Calu3 (cell line): ENCODE measurements at regions not wholly inside any gene's neighbourhood (a gene's known extent, or its start where the extent isn't known, plus 50 kb on each side); places are given as distances from the start of the nearest gene placed in this dataset.
"Not testable (repeated sequence)": the region's sequence is repeated elsewhere in the genome, so short reads cannot be mapped to it uniquely, and the experiment has no call there.

Source experiments
- BruUV-seq: library from RNA; stranded (reverse); fragments of 400-500 nt; replicated peaks from 2 replicates; lab custom pipeline; 2021; lab: Mats Ljungman, UMichigan
- CTCF ChIA-PET: fragments of 300-600 bp; sonication (Branson Sonifier 250); formaldehyde crosslinking; loops from one replicate; lab custom pipeline; 2022; ENCODE audit warnings: antibody characterized with exemption; lab: Charles Lee
- DNase-seq: peaks from one replicate; pipeline ENCODE4 v3.0.0; 2022
- H3K27ac Mint-ChIP-seq: one replicate; pipeline ENCODE4 v1.8.0; 2022; ENCODE audit warnings: mixed read lengths; ENCODE audit not compliant: unreplicated experiment
- H3K27me3 Mint-ChIP-seq: one replicate; pipeline ENCODE4 v1.8.0; 2022; ENCODE audit warnings: mixed read lengths; ENCODE audit not compliant: unreplicated experiment
- H3K36me3 Mint-ChIP-seq: one replicate; pipeline ENCODE4 v1.8.0; 2022; ENCODE audit warnings: mild to moderate bottlenecking, moderate library complexity, mixed read lengths; ENCODE audit not compliant: insufficient read depth, unreplicated experiment
- H3K4me1 Mint-ChIP-seq: one replicate; pipeline ENCODE4 v1.8.0; 2022; ENCODE audit warnings: mild to moderate bottlenecking, low read depth, mixed read lengths; ENCODE audit not compliant: unreplicated experiment
- H3K4me3 Mint-ChIP-seq: one replicate; pipeline ENCODE4 v1.8.0; 2022; ENCODE audit warnings: mild to moderate bottlenecking, low read depth, moderate library complexity, mixed read lengths; ENCODE audit not compliant: unreplicated experiment
- H3K9me3 Mint-ChIP-seq: one replicate; pipeline ENCODE4 v1.8.0; 2022; ENCODE audit warnings: low read depth, mixed read lengths; ENCODE audit not compliant: unreplicated experiment
- intact Hi-C: fragments of 100-400 bp; cut with micrococcal nuclease; formaldehyde crosslinking; loops from one replicate; pipeline ENCODE4 v1.10.0; 2022; ENCODE audit not compliant: unreplicated experiment
- TF ChIP-seq, protein P1 (sequence below): fragments of 200-600 bp; IDR thresholded peaks from one replicate; pipeline ENCODE4 v1.8.0; 2022; ENCODE audit warnings: antibody characterized with exemption; ENCODE audit not compliant: unreplicated experiment

DNA sequence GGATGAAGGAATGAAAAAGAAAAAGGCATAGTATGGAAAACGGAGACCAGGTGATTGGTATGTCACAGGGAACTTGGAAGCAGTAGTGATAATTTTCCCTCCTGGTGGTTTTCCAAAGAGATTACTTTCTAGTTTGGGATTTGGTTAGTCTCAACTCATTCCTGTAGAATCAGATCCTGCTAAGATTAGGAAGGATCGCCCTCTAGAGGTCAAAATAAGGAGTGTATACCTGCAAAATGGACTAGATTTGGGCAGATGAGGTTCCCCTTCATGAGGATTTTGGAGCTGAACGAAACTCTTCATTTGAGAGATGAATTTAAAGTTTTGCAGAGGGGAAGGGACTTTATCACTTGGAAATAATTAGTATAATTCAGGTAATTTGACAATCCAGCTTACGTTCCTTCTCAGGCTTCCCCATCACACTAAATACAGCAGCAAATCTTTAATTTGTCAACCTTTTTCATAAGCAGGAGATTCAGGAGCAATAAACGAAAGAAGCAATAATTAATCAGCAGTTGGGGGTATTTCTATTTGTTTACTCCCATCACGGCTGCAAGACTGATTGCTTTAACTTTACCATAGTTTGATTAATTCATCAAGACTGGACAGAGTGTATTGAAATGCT, 65.2 kb downstream of the CCDC195 start:
- no peak overlapping the region for H3K4me3 Mint-ChIP-seq
- no peak overlapping the region for H3K27ac Mint-ChIP-seq
- no peaks in the 10 kb centered on the region for H3K36me3 Mint-ChIP-seq
- intact Hi-C loops = loop anchor here (1.0 to 2.0 kb wide), 2 partner anchors 128 to 294 kb away; no protein-coding TSS in a partner anchor
- CTCF ChIA-PET = no interaction called here
- peak; percentile 37 for DNase-seq
- BruUV-seq = no TSS peak
- no peaks in the 10 kb centered on the region for H3K9me3 Mint-ChIP-seq
- H3K27me3 Mint-ChIP-seq = no peaks in the 10 kb centered on the region
- H3K4me1 Mint-ChIP-seq = peaks cover 8% of the 10 kb centered on the region
- TF ChIP-seq, protein P1, sequence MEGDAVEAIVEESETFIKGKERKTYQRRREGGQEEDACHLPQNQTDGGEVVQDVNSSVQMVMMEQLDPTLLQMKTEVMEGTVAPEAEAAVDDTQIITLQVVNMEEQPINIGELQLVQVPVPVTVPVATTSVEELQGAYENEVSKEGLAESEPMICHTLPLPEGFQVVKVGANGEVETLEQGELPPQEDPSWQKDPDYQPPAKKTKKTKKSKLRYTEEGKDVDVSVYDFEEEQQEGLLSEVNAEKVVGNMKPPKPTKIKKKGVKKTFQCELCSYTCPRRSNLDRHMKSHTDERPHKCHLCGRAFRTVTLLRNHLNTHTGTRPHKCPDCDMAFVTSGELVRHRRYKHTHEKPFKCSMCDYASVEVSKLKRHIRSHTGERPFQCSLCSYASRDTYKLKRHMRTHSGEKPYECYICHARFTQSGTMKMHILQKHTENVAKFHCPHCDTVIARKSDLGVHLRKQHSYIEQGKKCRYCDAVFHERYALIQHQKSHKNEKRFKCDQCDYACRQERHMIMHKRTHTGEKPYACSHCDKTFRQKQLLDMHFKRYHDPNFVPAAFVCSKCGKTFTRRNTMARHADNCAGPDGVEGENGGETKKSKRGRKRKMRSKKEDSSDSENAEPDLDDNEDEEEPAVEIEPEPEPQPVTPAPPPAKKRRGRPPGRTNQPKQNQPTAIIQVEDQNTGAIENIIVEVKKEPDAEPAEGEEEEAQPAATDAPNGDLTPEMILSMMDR = peak; percentile 82

GRCh38 chr2:224647684-224648083, 62.5 kb upstream of the CUL3 start:
- H3K4me3 Mint-ChIP-seq, H3K27me3 Mint-ChIP-seq, DNase-seq, BruUV-seq, H3K9me3 Mint-ChIP-seq, H3K36me3 Mint-ChIP-seq, CTCF ChIA-PET, H3K27ac Mint-ChIP-seq: not testable (repeated sequence)
- intact Hi-C loops = loop anchor here (5.0 to 10.0 kb wide), 3 partner anchors 163 to 673 kb away; no protein-coding TSS in a partner anchor
- peaks cover 18% of the 10 kb centered on the region for H3K4me1 Mint-ChIP-seq

DNA sequence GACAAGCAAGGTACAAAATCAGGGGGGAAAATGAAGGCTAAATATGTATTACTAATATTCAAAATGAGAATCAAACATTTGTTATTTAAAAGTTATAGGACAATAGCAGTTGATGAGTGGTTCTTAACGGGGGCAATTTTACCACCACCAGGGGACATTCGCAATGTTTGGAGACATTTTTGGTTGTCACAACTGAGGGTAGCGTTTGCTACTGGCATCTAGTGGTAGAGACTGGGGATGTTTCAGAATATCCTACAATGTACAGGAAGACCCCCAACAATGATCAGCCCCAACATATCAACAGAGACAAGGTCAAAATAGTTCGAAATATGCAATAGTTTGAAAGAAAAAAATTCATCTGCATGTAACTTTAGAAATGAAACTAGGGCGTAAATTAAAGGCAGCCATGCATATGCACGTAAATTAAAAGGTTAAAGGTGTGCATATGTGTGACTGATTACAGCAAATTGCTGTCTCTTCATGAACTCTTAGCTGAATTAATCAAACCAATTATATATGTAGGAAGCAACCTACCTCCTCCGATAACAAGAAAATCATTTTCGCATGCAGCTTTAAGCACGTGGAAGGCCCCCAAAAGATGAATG, 61.2 kb upstream of the CUL3 start:
- no peaks in the 10 kb centered on the region for H3K27me3 Mint-ChIP-seq
- TF ChIP-seq, protein P1 = peak; percentile 75
- DNase-seq = peak; percentile 8
- H3K4me1 Mint-ChIP-seq = peaks cover 18% of the 10 kb centered on the region
- CTCF ChIA-PET = interaction anchor here (1.0 kb wide), 1 partner anchor 32 kb away, joined by 3 read pairs; no protein-coding TSS in a partner anchor
- peak overlapping the region; percentile 77 for H3K27ac Mint-ChIP-seq
- no peak overlapping the region for H3K4me3 Mint-ChIP-seq
- intact Hi-C loops = loop anchor here (1.0 to 10.0 kb wide), 4 partner anchors 162 to 672 kb away; no protein-coding TSS in a partner anchor
- H3K9me3 Mint-ChIP-seq = no peaks in the 10 kb centered on the region
- no TSS peak for BruUV-seq
- no peaks in the 10 kb centered on the region for H3K36me3 Mint-ChIP-seq

GRCh38 chr2:224645722-224646121, 60.6 kb upstream of the CUL3 start:
- peak; percentile 54 for DNase-seq
- H3K4me3 Mint-ChIP-seq = no peak overlapping the region
- no peaks in the 10 kb centered on the region for H3K36me3 Mint-ChIP-seq
- no peaks in the 10 kb centered on the region for H3K9me3 Mint-ChIP-seq
- H3K27ac Mint-ChIP-seq = peak overlapping the region; percentile 77
- BruUV-seq = no TSS peak
- CTCF ChIA-PET = interaction anchor here (0.9 to 1.0 kb wide), 2 partner anchors 33 to 60 kb away, joined by 3 read pairs; no protein-coding TSS in a partner anchor
- intact Hi-C loops = loop anchor here (1.0 to 10.0 kb wide), 4 partner anchors 161 to 671 kb away; no protein-coding TSS in a partner anchor
- TF ChIP-seq, protein P1 = no peak
- H3K27me3 Mint-ChIP-seq = no peaks in the 10 kb centered on the region
- peaks cover 18% of the 10 kb centered on the region for H3K4me1 Mint-ChIP-seq
